Kidney epithelial cell (primary cell): ENCODE measurements at regions not wholly inside any gene's neighbourhood (a gene's known extent, or its start where the extent isn't known, plus 50 kb on each side); places are given as distances from the start of the nearest gene placed in this dataset.
"Not testable (repeated sequence)": the region's sequence is repeated elsewhere in the genome, so short reads cannot be mapped to it uniquely, and the experiment has no call there.

Experiments
- DNase-seq: peaks from one replicate; pipeline ENCODE4 v3.0.0-alpha.2; 2010; ENCODE audit warnings: low read depth
- H3K27me3 ChIP-seq: 2 replicates; pipeline ENCODE4 v1.6.0; 2011; ENCODE audit warnings: low read length; ENCODE audit not compliant: control insufficient read depth, insufficient read depth
- H3K36me3 ChIP-seq: 2 replicates; pipeline ENCODE4 v1.5.1; 2011; ENCODE audit warnings: low read length; ENCODE audit not compliant: control insufficient read depth, insufficient read depth
- H3K4me3 ChIP-seq: 2 replicates; pipeline ENCODE4 v1.5.1; 2011; ENCODE audit warnings: low read depth, mild to moderate bottlenecking, control low read depth, low read length
- TF ChIP-seq, protein P1 (sequence below): IDR thresholded peaks from 2 replicates; pipeline ENCODE4 v1.5.1; 2011; ENCODE audit warnings: mild to moderate bottlenecking, moderate library complexity, low read length, control low read depth, inconsistent platforms; ENCODE audit not compliant: insufficient read depth, poor library complexity, severe bottlenecking

DNA sequence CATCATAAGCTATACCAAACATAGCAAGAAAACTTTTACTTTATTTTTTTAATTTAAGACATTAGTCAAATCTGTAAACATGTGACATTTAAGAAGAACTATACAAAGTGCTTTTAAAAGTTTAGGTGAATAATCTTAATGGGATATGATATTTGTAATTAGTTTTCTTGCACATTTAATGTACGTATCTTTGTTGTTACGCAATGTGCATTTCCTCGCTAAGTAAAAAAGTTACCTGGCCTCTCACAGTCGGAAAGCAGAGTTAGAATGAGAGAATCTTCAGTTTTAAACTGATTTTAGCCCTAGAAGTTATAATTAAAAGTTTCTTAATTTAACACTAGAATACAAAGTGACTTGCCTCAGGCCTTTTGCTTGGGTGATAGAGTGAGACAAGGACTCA is 589.8 kb downstream of the DMRTA1 start:
- no peak for DNase-seq
- H3K36me3 ChIP-seq = no peaks in the 10 kb centered on the region
- no peak overlapping the region for H3K4me3 ChIP-seq
- TF ChIP-seq, protein P1, sequence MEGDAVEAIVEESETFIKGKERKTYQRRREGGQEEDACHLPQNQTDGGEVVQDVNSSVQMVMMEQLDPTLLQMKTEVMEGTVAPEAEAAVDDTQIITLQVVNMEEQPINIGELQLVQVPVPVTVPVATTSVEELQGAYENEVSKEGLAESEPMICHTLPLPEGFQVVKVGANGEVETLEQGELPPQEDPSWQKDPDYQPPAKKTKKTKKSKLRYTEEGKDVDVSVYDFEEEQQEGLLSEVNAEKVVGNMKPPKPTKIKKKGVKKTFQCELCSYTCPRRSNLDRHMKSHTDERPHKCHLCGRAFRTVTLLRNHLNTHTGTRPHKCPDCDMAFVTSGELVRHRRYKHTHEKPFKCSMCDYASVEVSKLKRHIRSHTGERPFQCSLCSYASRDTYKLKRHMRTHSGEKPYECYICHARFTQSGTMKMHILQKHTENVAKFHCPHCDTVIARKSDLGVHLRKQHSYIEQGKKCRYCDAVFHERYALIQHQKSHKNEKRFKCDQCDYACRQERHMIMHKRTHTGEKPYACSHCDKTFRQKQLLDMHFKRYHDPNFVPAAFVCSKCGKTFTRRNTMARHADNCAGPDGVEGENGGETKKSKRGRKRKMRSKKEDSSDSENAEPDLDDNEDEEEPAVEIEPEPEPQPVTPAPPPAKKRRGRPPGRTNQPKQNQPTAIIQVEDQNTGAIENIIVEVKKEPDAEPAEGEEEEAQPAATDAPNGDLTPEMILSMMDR = no peak
- no peaks in the 10 kb centered on the region for H3K27me3 ChIP-seq

DNA sequence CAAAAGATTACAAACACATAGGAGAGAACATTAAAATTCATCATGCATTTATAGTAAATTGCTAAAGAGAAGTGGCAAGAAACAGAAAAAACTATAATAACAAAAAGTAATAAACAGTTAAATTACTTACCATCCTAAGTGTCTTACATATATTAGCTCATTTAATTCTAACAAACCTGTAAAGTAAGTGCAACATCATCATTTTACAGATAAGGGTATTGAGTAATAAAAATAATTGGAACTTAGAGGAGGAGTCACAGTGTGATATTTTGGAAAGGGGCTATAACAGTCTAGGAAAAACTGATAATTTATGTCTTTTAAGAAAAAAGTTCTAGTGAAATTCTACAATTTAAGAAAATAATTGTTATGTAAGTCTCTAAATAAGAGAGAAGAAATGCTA is 592.8 kb downstream of the DMRTA1 start:
- TF ChIP-seq, protein P1 = no peak
- no peaks in the 10 kb centered on the region for H3K27me3 ChIP-seq
- H3K36me3 ChIP-seq = no peaks in the 10 kb centered on the region
- no peak overlapping the region for H3K4me3 ChIP-seq
- DNase-seq = no peak

GRCh38 chr9:23041466-23041865 is 594.8 kb downstream of the DMRTA1 start:
- TF ChIP-seq, protein P1 = no peak
- no peak for DNase-seq
- Histone ChIP-seq H3K36me3 (no peaks in the 10 kb centered on the region), H3K27me3 (no peaks in the 10 kb centered on the region), H3K4me3 (no peak overlapping the region)

DNA sequence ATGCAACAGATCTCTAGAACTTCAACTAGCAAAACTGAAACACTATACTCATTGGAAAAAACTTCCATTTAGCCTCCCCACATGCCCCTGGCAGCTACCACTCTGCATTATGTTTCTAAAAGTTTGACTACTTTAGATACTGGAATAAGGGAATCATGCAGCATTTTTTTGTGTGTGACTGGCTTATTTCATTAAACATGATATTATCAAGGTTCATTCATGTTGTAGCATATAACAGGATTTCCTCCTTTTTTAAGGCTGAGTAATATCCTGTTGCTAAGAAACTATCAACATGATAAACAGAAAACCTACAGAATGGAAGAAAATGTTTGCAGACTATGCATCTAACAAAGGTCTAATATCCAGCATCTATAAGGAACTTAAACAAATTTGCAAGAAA is 597.9 kb downstream of the DMRTA1 start:
- Histone ChIP-seq H3K27me3 (no peaks in the 10 kb centered on the region), H3K4me3 (no peak overlapping the region), H3K36me3 (no peaks in the 10 kb centered on the region)
- no peak for DNase-seq
- TF ChIP-seq, protein P1 = no peak

GRCh38 chr9:23046026-23046425 is 599.4 kb downstream of the DMRTA1 start:
- not testable (repeated sequence) for H3K36me3 ChIP-seq, H3K27me3 ChIP-seq, DNase-seq, H3K4me3 ChIP-seq

- TF ChIP-seq, protein P1 = no peak
- no peak overlapping the region for H3K4me3 ChIP-seq
- H3K27me3 ChIP-seq = no peaks in the 10 kb centered on the region
- no peak for DNase-seq
- H3K36me3 ChIP-seq = no peaks in the 10 kb centered on the region
Observed at GRCh38 chr9:23050548-23050947, 603.9 kb downstream of the DMRTA1 start.
